ENCODE measurements at regions not wholly inside any gene's neighbourhood (a gene's known extent, or its start where the extent isn't known, plus 50 kb on each side); places are given as distances from the start of the nearest gene placed in this dataset.
A peak's percentile ranks its signal among the peaks of the same experiment; 100 is the strongest.

DNA sequence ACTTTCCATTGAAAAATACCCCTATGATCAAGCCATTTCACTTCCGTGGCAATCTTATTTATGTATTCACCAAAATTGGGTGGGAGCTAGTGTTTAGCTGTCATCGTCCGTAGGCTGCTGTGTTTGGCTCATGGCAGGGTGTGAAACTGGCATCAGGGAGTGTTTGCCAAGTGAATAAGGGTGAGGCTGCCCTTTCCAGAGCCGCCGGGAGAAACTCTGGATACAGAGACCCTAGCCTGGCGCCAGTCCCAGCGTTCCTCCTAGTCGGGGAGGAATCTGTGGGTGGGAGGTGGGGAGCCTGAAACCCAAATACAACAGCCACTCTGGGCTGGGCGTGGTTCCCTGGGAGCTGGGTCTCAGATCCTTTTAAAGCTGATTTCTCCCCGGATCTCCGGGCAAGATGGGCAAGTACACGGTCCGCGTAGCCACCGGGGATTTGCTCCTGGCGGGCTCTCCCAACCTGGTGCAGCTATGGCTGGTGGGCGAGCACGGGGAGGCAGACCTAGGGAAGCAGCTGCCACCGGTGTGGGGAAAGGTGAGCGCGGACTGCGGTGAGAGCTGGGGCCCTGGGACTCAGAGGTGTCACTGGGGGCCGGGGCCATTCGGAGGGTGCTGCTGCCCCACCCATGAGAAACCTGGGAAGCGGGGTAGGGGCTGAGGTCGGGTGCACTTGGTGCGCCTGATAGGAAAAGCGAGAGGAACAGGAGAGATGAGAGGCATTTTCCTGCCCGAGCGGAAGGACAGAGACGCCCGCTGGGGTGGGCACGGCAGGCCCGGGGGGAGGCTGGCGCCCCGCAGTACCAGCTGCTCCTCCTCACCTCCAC, 62.1 kb upstream of the TEKT1 start:
- Histone ChIP-seq H3K4me3 (ENCODE audit: low read depth in 1 of 2, low read length in 2 of 2) (no peak overlapping the region), H3K36me3 (ENCODE audit: insufficient read depth, low read length) (peaks cover 42% of the 10 kb centered on the region), H3K4me1 (ENCODE audit: insufficient read depth, low read length) (no peaks in the 10 kb centered on the region), H3K79me2 (ENCODE audit: insufficient read depth, low read length) (peaks cover 3% of the 10 kb centered on the region; the same call in 1 of the 2 replicates), H3K9me3 (ENCODE audit: insufficient read depth, low read length, severe bottlenecking) (no peaks in the 10 kb centered on the region), H3K4me2 (ENCODE audit: insufficient read depth, low read length) (no peak overlapping the region), H3K27me3 (ENCODE audit: insufficient read depth, low read length, poor library complexity) (no peaks in the 10 kb centered on the region), H3K27ac (ENCODE audit: low read length) (no peak overlapping the region), H4K20me1 (ENCODE audit: insufficient read depth, low read length) (peaks cover 3% of the 10 kb centered on the region; the same call in 1 of the 2 replicates), H3K9ac (ENCODE audit: low read depth, low read length) (no peak overlapping the region), H2AFZ (ENCODE audit: low read depth, low read length) (no peak overlapping the region)
- TF ChIP-seq, protein P1, sequence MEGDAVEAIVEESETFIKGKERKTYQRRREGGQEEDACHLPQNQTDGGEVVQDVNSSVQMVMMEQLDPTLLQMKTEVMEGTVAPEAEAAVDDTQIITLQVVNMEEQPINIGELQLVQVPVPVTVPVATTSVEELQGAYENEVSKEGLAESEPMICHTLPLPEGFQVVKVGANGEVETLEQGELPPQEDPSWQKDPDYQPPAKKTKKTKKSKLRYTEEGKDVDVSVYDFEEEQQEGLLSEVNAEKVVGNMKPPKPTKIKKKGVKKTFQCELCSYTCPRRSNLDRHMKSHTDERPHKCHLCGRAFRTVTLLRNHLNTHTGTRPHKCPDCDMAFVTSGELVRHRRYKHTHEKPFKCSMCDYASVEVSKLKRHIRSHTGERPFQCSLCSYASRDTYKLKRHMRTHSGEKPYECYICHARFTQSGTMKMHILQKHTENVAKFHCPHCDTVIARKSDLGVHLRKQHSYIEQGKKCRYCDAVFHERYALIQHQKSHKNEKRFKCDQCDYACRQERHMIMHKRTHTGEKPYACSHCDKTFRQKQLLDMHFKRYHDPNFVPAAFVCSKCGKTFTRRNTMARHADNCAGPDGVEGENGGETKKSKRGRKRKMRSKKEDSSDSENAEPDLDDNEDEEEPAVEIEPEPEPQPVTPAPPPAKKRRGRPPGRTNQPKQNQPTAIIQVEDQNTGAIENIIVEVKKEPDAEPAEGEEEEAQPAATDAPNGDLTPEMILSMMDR (IDR thresholded peaks at IDR 0.05; ENCODE audit: borderline replicate concordance, extremely low read depth, low read length, poor library complexity, severe bottlenecking): no peak
- DNase-seq: no peak
- ATAC-seq (ENCODE audit: insufficient read depth, low read depth): no peak

DNA sequence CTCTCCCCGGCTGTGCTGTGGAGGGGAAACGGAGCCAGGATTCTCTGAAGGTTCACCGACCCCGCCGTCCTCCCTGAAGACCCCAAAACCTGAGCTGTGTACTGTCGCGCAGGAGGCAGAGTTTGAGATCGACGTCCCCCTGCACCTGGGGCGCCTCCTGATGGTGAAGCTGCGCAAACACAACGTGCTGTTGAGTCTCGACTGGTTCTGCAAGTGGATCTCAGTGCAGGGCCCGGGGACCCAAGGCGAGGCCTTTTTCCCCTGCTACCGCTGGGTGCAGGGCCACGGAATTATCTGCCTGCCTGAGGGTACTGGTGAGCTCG, 62.6 kb upstream of the TEKT1 start:
- ATAC-seq (ENCODE audit: insufficient read depth, low read depth): peak; percentile 39; the same call in 1 of the 3 replicates
- no peaks in the 10 kb centered on the region for H3K4me1 ChIP-seq (ENCODE audit: insufficient read depth, low read length)
- no peak overlapping the region for H3K4me3 ChIP-seq (ENCODE audit: low read depth in 1 of 2, low read length in 2 of 2)
- no peak overlapping the region for H3K27ac ChIP-seq (ENCODE audit: low read length)
- H2AFZ ChIP-seq (ENCODE audit: low read depth, low read length): no peak overlapping the region
- H3K9me3 ChIP-seq (ENCODE audit: insufficient read depth, low read length, severe bottlenecking): no peaks in the 10 kb centered on the region
- peaks cover 48% of the 10 kb centered on the region for H3K36me3 ChIP-seq (ENCODE audit: insufficient read depth, low read length)
- H3K9ac ChIP-seq (ENCODE audit: low read depth, low read length): no peak overlapping the region
- H4K20me1 ChIP-seq (ENCODE audit: insufficient read depth, low read length): peaks cover 3% of the 10 kb centered on the region; the same call in 1 of the 2 replicates
- peak; percentile 31 for DNase-seq
- TF ChIP-seq, protein P1 (IDR thresholded peaks at IDR 0.05; ENCODE audit: borderline replicate concordance, extremely low read depth, low read length, poor library complexity, severe bottlenecking): peak; percentile 63
- TF ChIP-seq EZH2 (IDR thresholded peaks at IDR 0.05; ENCODE audit: borderline replicate concordance, low read depth, low read length, severe bottlenecking): no peak
- H3K79me2 ChIP-seq (ENCODE audit: insufficient read depth, low read length): no peaks in the 10 kb centered on the region
- no peaks in the 10 kb centered on the region for H3K27me3 ChIP-seq (ENCODE audit: insufficient read depth, low read length, poor library complexity)
- H3K4me2 ChIP-seq (ENCODE audit: insufficient read depth, low read length): no peak overlapping the region

DNA sequence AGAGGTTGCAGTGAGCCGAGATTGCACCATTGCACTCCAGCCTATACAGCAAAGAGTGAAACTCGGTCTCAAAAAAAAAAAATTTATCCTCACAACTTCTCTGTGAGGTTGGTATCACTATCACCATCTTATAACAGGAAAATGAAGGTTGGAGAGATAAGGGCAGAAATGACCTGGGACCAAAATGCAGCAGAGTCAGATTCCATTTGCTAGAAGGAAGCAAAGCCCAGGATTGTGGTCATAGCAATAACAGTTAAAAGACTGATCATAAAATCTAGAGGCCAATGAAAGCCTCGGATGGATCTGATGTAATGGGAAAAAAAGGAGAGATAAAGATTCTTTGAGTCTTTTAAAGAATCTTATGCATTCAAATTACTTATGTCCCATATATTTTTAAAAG, 69.6 kb upstream of the TEKT1 start:
- no peak overlapping the region for H2AFZ ChIP-seq (ENCODE audit: low read depth, low read length)
- no peak for ATAC-seq (ENCODE audit: insufficient read depth, low read depth)
- TF ChIP-seq, protein P1 (IDR thresholded peaks at IDR 0.05; ENCODE audit: borderline replicate concordance, extremely low read depth, low read length, poor library complexity, severe bottlenecking): no peak
- no peak for TF ChIP-seq EZH2 (IDR thresholded peaks at IDR 0.05; ENCODE audit: borderline replicate concordance, low read depth, low read length, severe bottlenecking)
- H3K27me3 ChIP-seq (ENCODE audit: insufficient read depth, low read length, poor library complexity): no peaks in the 10 kb centered on the region
- H3K36me3 ChIP-seq (ENCODE audit: insufficient read depth, low read length): peaks cover 40% of the 10 kb centered on the region
- no peak overlapping the region for H3K9ac ChIP-seq (ENCODE audit: low read depth, low read length)
- H3K4me1 ChIP-seq (ENCODE audit: insufficient read depth, low read length): no peaks in the 10 kb centered on the region
- no peak overlapping the region for H3K4me2 ChIP-seq (ENCODE audit: insufficient read depth, low read length)
- H3K9me3 ChIP-seq (ENCODE audit: insufficient read depth, low read length, severe bottlenecking): no peaks in the 10 kb centered on the region
- H4K20me1 ChIP-seq (ENCODE audit: insufficient read depth, low read length): no peaks in the 10 kb centered on the region
- no peak for DNase-seq
- H3K27ac ChIP-seq (ENCODE audit: low read length): no peak overlapping the region
- no peaks in the 10 kb centered on the region for H3K79me2 ChIP-seq (ENCODE audit: insufficient read depth, low read length)
- no peak overlapping the region for H3K4me3 ChIP-seq (ENCODE audit: low read depth in 1 of 2, low read length in 2 of 2)
